IPS-NIHi7 (cell line): ENCODE measurements at regions not wholly inside any gene's neighbourhood (a gene's known extent, or its start where the extent isn't known, plus 50 kb on each side); places are given as distances from the start of the nearest gene placed in this dataset.

Experiments used
- DNase-seq: peaks from one replicate; pipeline ENCODE4 v3.0.0; 2012; ENCODE audit warnings: mixed read lengths; ENCODE audit errors: extremely low spot score

DNA sequence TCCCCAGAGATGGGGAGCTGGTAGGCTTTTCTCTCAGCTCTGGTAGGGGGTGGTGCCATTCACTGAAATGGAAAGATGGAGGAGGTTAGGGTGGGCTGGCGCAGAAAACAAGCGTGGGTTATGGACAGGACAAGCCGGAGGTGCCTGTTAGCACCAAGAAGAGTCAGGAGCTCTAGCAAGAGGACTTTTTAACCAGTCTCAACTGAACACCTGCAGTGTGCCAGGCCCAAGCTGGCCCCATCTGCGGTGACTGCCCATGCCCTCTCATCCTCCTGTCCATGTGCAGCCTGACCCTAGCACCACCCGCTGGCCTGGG, 254.4 kb downstream of the RHOU start:
- DNase-seq: no peak

DNA sequence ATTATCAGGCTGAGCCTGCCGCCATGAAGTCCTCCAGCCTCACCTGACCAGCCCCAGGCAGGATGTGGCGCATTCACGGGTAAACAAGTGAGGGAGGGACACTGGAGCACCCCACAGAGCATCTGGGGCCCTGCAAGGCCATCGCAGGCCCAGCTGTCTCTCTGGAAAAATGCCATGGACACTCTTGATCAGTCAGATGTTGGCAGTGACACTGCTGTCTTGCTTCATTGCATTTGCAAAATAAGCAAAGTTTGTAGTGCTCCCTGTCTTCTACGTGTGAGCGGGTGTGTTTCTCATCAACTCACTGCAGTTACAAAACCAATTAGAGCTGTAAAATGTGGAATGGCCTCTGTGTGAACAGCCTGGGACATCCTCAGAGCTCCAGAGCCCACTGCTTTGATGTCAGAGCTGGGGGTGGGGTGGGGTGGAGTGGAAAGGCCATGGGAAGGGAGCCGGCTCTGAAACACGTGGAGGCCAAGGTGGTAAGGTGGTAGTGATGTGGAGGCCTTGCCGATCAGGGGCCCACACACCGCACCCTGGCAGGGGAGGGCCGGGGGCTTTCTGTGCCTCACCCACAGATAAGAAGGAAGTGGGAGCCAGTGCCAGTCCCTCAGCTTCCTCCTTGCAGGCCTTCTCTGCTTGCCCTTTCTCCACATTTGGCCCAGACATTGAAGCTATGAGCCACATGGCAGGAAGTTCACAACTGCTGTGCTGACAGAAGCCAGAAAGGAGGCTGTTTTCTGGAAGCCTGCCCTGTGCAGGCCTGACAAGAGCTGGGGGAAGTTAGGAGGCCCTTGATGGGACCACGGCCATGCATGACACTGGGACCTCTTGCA, 254.9 kb downstream of the RHOU start:
- no peak for DNase-seq

DNA sequence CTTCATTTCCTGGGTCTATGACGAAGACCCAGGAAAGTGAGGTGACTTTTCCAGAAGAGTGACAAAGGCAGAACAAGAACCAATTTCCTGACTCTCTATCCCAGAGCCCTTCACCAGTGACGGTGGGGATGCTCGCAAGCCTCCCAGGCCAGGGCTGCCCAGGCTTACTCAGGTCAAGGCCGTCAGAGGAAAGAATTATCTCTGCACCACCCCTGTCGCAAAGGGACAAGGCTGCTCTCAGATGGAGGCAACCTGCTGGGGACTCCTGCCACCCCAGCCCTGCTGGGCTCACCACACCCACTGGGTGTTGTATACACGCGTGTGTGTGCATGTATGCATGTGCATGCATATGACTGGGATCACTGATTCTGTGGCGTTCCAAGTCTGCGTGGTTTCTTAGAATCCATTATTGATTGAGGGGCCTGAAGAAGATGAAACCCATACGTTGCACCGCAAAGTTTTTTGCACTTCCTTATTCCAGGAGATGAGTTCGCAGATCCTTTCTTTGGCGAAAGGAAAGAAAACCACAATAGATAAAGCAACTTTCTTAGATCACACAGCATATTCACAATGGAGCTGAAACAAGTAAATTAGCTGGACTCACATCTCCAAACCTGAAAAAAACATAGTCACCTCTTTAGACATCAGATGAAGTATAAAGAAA, 255.8 kb downstream of the RHOU start:
- no peak for DNase-seq

DNA sequence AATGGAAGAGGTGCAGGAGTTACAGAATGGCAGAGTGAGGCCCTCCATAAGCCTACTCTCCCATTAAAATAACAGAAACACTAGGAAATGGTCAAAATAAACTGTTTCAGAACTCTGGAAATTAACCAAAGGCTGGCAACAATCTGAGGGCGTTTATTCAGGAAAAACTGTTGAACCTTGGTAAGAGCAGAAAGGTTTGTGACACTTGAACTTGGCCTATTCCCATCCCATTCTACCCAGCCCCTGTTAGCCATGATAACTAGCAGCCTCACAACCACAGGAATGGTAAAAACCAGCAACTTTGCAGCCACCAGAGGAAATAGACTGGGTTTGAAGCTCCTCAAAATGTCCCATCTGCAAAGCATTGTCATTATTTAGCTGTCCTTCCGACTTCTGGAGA, 256.8 kb downstream of the RHOU start:
- no peak for DNase-seq

DNA sequence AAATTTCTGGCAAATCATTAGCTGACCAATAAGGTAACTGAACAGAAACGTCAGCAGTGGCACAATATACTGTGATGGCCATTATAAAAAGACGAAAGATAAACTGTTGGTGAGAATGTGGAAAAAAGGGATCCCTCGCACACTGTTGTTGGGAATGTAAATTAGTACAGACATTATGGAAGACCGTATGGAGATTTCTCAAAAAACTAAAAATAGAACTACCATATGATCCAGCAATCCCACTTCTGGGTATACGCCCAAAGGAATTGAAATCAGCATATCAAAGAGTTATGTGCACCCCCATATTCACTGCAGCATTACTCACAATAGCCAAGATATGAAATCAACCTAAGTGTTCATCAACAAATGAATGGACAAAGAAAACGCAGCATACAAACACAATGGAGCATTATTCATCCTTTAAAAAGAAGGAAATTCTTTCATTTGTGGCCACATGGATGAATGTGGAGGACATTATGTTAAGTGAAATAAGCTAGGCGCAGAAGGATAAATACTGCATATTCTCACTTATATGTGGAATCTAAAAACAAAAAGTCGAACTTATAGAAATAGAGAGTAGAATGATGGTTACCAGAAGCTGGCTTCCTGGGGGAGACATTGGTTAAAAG, 257.7 kb downstream of the RHOU start:
- DNase-seq: no peak

DNA sequence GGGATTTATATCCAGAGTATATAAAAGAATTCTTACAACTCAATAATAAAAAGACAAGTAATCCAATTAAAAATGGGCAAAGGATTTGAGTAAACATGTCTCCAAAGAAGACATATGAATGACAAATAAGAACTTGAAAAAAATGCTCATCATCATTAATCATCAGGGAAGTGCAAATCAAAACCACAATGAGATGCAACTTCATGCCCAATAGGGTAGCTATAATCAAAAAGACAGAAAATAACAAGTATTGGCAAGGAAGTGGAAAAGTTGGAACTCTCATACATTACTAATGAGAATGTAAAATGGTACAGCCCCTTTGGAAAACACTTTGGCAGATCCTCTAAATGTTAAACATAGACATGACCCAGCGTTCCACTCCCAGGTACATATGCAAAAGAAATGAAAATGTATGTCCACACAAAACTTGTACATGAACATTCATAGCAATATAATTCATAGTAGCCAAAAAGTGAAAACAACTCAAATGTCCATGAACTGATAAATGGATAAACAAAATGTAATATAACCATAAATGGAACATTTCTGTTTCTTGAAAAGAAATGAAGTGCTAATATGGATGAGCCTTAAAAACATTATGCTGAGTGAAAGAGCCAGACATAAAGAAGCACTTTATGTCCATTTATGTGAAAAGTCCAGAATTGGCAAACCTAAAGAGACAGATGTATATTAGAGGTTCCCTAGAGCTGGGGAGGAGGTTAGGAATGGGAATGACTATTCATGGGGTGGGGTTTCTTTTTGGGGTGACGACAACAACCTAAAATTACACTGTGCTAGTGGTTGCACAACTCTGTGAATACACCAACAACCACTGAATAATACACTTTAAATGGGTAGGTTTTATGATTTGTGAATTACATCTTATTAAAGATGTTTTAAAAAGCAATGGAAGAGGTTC, 259.7 kb downstream of the RHOU start:
- DNase-seq: no peak

DNA sequence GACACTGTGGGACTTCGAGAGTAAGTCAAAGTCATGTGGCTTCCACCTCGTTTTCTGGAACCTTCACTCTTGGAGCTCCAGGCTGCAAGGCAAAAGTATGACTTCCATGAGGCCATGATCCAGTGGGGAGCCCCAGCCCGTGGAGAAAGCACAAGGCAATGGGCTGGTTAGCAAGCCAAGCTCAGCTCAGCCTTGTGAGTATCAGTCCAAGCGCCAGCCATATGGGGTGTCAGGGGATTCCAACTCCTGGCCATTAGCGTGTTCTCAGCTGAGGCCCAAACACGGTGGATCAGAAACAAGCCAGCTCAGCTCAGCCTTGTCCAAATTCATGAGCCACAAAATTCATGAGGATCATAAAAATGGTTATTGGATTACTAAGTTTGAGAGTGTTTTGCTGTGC, 261.0 kb downstream of the RHOU start:
- DNase-seq: no peak

DNA sequence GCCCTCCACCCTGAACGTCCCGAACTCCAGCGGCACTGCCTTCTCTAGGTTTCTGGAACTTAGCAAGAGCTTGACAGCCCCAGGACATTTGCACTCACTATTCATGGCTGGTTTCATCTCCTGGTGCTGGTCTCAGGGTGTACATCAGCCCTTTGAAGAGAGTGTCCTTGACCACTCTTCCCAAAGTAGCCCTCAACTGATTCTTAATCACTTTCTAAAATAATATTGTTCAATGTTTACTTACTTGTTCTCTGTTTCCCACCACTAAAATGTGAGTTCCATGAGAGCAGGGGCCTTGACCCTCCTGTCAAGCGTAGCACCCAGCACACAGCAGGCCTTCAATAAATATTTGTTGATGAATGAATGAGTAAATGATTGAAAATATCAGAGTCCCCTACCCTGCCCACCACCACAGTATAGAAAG, 262.5 kb downstream of the RHOU start:
- no peak for DNase-seq

DNA sequence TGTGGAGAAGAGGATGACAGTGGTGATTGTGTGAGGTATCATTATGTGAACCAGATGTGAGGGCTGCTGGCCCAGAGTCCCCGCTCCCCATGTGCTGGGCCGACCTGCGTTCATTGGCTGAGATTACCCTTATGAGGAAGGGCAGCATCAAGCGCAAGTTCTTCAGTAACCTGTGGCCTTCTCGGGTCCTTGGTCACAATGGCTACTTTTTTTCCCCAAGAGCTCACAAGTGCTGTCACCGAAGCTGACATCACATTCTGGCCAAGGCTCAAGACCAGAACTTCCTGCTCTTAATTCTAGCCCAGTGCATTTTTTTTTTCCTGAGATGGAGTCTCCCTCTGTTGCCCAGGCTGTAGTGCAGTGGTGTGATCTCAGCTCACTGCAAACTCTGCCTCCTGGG, 262.9 kb downstream of the RHOU start:
- no peak for DNase-seq

DNA sequence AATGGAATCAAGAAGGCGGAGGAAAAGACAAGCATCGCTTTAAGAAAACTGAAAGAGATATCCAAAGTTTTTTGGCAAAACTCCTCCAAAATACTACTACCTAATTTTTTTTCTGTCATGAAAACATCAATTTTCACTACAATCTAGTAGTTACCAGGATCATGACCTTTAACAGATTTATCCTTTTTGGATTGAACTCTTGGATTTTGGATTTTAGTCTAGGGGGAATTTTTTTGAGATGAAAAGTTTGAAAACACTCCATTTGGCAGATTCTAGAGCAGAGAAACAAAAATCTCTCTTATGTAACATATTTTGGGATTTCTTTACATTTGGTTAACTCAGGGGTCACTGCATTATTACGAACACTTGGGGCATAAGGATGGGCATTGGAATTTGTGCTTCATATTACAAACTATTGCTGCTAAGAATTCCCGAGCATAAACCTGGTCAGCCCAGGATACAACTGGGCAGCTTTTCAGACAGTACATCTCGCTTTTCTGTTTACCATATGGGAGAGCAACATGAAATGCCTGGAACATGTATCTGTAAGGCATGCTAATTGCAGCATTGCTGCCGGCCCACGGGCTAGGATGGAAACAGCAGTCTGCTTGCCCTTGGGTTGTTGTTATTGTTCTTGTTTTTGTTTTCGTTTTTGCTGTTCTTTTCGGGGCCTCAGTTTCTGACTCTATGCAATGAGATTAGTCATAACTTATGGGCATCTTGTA, 264.3 kb downstream of the RHOU start:
- no peak for DNase-seq

DNA sequence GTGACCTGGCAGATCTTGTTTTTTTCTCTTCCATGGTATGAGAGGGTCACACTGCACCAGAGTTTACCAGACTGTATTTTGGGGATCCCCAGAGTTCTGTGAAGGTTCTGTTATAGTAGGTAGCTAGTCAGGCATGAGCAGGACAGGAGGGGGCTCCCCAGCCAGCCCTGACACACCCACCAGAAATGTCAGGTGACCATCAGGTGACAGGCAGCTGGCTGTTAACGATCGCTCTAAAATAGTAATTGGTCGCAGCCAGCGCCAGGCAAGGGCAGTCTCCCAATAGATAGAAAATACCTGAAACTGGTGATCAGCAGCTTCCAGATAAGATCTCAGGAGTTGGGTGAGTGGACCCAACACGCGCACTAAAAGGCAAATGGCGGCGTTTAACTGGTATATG, 264.9 kb downstream of the RHOU start:
- DNase-seq: no peak

DNA sequence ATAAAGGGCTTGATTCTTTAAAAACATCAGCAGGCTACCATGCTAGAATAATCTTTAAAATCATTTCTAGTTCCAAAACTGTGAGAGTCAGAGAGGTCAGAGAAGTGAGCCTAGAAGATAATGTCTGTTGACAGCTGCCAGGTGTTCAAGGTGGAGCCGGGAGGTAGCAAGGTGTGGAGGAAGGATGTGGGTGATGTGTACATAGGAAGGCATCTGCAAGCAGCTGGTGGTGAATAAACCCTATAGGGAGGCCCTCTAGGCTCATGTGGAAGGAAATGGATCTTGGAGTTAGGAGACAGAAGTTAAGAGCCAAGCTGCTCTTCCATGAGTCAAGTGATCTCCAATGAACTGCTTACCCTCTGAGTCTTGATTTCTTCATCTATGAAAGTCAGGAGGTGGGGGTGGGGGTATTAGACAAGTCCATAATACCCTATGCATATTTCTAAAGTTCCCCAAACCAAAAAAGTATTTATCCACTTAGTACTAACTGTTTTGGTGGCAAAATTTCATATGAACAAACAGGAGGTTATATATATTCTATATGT, 266.3 kb downstream of the RHOU start:
- no peak for DNase-seq

DNA sequence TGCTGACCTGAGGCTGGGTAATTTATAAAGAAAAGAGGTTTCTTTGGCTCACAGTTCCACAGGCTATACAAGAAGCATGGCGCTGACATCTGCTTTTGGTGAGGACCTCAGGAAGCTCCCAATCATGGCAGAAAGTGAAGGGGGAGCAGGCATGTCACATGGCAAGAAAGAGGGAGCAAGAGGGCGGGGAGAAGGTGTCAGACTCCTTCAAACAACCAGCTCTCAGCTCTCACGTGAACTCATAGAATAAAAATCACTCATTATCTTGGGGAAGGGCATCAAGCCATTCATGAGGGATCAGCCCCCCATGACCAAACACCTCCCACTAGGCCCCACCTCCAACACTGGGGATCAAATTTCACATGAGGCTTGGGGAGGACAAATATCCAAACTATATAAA, 266.8 kb downstream of the RHOU start:
- no peak for DNase-seq

DNA sequence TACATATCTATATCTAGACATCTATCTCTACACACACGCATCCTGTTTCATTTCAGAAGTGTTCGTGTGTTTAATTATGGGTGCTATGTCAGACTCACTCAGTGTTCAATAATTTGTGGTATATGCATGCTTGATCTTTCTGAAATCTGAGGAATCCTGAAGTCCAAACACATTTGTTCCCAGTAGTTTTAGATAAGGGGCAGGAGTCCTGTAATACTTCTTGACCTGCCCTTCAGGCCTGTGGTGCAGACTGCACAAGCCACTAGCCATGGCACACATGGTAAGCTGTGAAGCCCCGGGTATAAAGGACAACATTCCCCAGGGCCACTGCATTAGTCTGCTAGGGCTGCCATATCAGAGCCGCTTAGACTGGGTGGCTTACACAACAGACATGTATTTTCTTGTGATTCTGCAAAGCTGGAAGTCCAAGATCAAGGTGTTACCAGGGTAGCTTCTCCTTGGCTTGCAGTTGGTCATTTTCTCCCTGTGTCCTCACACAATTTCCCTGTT, 267.2 kb downstream of the RHOU start:
- DNase-seq: no peak

DNA sequence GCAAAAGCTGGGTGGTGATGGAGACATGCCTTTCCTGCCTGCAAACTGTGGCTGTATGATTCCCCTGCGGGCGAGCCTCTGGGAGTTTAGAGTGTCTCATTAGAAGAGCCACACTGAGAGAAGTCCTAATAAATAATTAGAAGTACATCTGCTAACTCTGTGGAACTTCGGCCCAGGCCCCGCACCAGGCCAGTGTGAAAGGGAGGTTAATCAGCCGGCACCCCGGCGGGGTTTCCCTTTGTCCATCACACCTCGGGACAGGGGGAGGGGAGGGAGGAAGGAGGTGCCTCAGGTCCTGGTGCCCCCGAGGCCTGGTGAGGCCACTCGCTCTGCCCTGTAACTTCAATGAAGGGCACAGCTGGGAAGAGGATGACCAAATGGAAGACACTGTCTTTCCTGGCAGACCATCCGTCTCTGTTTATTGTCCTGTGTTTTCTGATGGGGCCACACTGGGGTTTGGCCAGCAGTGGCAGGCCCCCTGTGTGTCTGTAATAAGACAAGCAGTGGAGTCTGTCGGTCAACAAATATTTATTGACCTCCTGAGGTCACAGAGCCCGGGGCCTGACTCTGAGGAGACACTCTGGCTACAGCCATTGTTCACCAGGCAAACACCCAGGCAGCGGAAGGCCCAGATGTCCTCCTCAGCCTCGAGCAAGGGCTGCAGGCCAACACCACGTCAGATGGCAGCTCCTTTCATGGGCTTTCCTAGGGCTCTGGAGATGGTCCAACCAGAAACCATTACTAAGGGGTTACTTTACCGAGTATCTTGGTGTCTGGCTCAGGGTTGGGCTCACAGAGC, 267.5 kb upstream of the RAB4A start:
- DNase-seq: no peak

DNA sequence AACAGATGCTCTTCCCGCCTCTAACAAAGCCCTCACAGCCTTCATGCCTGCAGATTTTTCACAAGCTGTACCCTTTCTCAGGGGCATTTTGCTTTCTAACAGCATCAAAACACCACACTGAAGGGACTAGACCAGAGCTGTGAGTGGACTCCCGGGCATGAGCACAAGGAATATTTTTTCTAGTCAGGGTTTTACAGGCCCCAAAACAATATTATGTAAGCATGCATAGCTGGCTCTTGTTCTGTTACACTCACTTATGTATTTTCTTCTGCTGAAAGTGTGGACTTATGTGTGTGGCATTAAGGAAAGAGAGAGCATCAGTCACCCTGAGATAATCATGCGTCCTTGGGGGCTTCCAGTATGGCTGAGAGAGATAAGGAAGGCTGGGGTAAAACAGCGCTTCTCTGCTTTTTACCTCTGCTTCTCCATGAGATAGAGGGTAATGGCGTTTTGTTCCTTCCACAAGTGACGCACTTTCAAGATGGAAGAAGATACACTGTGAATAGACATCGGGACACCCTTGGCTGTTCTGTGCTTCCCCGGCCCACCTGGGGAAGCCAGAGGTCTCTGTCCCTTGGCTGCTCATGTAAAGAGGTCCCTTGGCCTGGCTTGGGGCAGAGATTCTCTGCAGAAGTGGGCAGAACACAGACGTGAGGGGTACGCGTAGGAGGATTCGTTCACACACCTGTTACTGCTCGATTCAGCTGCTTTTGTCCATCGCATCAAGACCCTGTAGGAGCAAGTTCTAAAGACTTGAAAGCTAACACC, 266.7 kb upstream of the RAB4A start:
- DNase-seq: no peak

DNA sequence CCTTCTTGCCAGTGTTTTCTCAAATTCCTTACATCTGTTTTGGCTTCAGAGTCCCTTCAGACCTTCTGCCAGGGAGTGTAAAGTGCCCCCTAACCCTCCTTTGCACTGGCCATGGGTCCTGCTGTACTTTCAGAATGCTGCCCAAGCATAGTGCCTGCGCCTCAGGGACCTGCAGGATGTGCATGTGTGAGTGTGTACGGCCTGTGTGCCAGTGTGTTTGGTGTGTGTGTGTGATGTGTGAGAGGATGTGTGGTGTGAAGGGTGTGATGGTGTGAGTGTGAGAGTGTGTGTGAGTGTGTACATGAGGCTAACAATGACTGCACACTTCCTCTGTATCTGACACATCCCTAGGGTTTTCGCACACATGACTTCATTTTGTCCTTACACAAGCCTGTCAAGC, 265.8 kb upstream of the RAB4A start:
- DNase-seq: no peak

DNA sequence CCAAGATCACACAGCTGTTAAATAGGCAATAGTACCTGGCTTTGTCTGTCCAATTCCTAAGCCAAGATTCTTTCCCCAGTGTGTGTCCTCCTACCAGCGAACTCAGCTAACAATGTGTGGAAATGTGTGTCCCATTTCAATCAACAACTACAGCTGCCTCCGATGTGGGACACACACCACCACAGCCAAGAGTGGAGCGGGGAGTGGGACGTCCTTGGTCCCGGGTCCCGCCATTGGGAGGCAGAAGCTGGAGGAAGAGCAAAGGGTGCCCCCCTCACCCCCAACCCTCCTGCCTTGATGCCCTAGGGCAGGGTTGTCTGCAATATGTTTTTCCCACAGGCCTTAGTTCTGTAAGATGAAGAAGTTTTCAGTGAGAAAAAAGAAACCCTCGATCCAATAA, 265.4 kb upstream of the RAB4A start:
- no peak for DNase-seq

DNA sequence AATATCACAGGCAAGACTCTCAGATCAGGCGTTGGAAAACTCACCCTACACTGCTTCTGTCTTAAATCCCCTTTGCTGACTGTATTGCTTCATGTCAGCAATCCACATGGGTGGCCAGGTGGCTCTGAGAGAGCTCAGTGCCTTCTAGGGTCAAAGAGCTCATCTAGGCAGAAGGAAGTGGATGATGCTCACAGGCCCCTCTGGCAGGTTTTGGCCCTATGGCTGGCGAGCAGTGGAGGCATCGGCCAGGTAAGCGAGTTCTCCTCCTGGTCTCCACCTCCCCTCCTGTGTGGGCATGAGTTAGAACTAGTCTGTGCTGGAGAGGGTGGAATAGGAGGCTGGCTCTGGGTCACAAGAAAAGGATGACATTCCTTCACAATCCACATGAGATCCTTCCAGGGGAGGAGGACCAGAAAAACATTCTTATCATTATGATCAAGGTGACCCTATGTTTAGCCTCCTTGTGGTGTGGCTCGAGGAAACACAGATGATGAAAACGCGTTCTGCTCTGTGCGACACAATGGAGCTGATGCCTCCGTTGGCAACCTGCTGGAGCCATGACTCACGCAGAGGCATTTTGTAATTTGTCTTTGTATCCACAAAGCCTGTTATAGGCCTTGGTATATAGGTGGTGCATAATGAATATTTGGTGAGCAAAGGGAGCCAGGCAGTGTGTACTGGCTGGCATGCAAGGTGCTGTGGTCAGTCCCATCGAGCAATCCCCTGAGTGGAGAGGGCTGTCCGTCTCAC, 264.6 kb upstream of the RAB4A start:
- no peak for DNase-seq
